ENCODE measurements at regions not wholly inside any gene's neighbourhood (a gene's known extent, or its start where the extent isn't known, plus 50 kb on each side); places are given as distances from the start of the nearest gene placed in this dataset.
"Not testable (repeated sequence)": the region's sequence is repeated elsewhere in the genome, so short reads cannot be mapped to it uniquely, and the experiment has no call there.

- DNase-seq = no peak
These were observed 100.9 kb downstream of the CD83 start for GRCh38 chr6:14218519-14218800.

- no peak for DNase-seq
These were observed 104.2 kb downstream of the CD83 start for GRCh38 chr6:14221564-14222279.

GRCh38 chr6:14222956-14223355, 105.4 kb downstream of the CD83 start:
- no peak for DNase-seq

- DNase-seq = no peak
These were observed 107.0 kb downstream of the CD83 start for GRCh38 chr6:14224359-14225103.

- DNase-seq = no peak
These were observed 108.6 kb downstream of the CD83 start for GRCh38 chr6:14226051-14226660.

GRCh38 chr6:14228571-14228970, 111.0 kb downstream of the CD83 start:
- DNase-seq = no peak

GRCh38 chr6:14231071-14231483, 113.5 kb downstream of the CD83 start:
- DNase-seq = no peak

GRCh38 chr6:14231501-14232280, 114.1 kb downstream of the CD83 start:
- no peak for DNase-seq

GRCh38 chr6:14232889-14233288, 115.3 kb downstream of the CD83 start:
- DNase-seq = no peak

GRCh38 chr6:14235653-14236356, 118.2 kb downstream of the CD83 start:
- DNase-seq = no peak

GRCh38 chr6:14239097-14239496, 121.5 kb downstream of the CD83 start:
- no peak for DNase-seq

GRCh38 chr6:14240411-14241166, 123.0 kb downstream of the CD83 start:
- no peak for DNase-seq

GRCh38 chr6:14241255-14242070, 123.9 kb downstream of the CD83 start:
- no peak for DNase-seq

- DNase-seq = not testable (repeated sequence)
These were observed 125.3 kb downstream of the CD83 start for GRCh38 chr6:14242912-14243311.

GRCh38 chr6:14243597-14243996, 126.0 kb downstream of the CD83 start:
- DNase-seq = no peak

- DNase-seq = no peak
These were observed 129.3 kb downstream of the CD83 start for GRCh38 chr6:14246876-14247275.

GRCh38 chr6:14250573-14250972, 133.0 kb downstream of the CD83 start:
- DNase-seq = no peak

GRCh38 chr6:14252271-14252850, 134.8 kb downstream of the CD83 start:
- no peak for DNase-seq

GRCh38 chr6:14254505-14254904, 136.9 kb downstream of the CD83 start:
- DNase-seq = no peak

- no peak for DNase-seq
These were observed 138.3 kb downstream of the CD83 start for GRCh38 chr6:14255916-14256315.

- DNase-seq = no peak
These were observed 140.5 kb downstream of the CD83 start for GRCh38 chr6:14258117-14258516.
